H4 (cell line): ENCODE measurements at regions not wholly inside any gene's neighbourhood (a gene's known extent, or its start where the extent isn't known, plus 50 kb on each side); places are given as distances from the start of the nearest gene placed in this dataset.

Experiments used
- DNase-seq: peaks from one replicate; pipeline ENCODE4 v3.0.0-alpha.2; 2015; ENCODE audit warnings: low spot score

DNA sequence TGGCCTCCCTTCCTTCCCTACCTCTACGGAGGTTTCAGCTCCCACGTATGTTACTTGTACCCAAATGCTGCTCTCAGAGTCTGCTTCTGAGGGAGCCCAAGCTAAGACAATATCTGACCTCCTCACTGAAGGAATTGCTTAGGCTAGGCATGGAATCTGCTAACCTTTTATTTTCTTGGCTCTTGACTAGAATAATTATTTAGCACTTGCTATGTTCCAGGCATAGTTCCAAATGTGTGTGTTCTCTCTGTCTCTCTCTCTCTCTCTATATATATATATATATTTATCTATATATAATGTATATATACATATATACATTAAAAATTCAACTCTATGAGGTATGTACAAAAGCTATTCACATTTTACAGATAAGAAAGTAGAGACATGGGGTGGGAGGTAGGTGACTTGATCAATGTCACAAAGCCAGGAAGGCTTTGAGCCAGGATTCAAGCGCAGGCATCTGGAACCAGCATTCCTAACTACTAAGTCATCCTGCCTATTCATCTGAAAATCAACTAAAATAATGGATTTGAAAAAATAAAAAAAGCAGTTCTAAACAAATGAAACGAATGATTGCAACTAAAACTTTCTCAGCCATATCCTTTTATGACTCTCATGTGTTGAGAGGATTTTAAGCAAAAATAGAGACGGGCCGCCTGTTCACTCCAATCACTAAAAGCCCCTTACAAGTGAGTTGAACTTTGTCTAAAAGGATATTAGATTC, 189.7 kb upstream of the JAG1 start:
- peak; percentile 42 for DNase-seq

DNA sequence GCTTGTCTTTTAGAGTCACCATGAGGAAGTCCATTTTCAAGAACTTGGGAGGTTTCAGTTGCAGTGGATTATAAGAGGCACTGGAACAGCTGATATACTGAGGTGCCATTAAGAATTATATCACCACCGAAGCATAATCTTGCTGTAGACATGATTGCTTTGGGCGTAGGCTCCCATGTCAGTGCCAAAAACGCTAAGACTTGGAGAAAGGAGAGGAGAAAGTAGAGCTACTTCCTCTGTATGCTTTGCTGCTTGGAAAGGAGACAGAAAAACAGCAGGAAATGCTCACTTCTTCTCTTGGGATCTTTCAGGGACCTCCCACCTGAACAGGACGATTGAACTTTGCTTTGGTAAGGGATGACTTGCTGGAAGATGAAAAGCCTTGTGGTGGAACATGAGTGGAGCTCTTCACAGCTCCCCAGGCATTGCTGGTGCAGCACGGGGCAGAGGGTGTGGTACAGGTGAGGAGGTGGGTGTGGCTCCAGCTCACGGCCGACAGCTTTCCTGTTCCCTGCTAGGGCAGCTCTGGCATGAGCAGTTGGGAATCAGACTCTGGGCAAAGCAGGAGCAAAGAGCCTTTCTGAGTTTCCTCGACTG, 190.4 kb upstream of the JAG1 start:
- peak; percentile 9 for DNase-seq

DNA sequence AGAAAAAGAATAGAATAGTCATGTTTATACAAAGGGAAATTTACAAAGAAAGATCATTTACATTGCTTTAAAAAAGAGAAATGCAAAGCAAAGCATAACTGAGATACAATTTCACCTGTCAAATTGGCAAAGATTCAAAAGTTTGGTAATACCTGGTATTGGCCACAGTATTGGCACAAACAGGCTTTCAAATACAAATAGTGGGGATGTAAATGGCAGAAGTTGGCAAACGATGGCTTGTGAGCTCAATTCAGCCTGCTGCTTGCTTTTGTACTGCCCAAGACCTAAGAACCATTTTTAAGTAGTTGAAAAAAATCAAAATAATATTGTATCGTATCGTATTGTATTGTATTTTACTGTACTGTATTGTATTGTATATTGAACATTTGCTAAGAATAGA, 194.5 kb upstream of the JAG1 start:
- no peak for DNase-seq

DNA sequence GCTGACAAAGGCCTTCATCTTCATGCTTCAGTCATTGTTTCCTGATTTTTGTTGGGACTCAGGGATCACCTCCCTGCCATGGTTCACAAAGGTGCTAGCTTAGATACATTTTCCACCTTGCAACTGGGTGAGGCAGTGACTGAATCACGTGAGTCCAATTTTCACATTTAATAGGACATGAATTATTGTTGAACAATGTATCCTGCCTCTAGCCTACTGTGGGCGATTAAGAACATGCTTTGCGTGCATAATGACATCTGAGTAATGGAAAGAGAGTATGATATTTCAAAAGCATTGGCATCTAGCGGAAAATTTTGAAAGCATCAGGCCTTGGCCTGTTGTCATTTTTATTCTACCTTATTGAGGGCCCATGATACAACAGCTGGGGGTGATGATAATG, 199.2 kb upstream of the JAG1 start:
- no peak for DNase-seq

DNA sequence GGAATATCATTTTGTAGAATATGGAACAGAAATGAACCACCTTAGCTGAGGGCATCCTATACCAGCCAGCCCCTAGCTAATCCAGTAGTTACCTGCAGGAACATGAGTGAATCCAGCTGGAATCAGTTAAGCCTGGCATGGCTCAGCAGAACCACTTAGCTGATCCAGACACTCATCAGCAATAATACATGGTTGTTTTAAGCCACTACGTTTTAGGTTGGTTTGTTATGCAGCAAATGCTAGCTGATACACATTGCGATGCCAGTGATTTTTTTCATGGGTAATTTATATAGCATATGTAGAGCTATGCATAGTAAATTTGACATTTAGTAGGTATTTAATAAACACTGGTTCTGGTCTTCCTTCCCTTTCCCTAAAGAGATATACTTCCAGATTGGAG, 201.9 kb upstream of the JAG1 start:
- DNase-seq: no peak

DNA sequence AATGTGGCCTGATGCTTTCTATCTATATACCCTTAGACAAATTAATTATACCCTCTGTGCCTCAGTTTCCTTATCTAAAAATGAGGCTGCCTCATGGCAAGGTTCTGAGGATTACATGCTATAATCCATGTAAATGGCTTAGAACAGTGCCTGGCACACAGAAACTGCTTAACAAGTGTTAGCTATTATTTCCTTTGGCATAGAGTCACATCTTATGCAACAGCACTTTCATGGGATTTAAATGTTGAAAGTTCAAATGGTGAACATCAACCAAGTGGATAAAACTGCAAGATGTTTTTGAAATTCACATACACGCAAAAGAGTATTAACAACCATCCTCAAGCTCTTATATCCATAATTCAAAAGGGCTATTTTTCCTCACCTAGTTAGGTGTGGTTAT, 202.8 kb upstream of the JAG1 start:
- no peak for DNase-seq

DNA sequence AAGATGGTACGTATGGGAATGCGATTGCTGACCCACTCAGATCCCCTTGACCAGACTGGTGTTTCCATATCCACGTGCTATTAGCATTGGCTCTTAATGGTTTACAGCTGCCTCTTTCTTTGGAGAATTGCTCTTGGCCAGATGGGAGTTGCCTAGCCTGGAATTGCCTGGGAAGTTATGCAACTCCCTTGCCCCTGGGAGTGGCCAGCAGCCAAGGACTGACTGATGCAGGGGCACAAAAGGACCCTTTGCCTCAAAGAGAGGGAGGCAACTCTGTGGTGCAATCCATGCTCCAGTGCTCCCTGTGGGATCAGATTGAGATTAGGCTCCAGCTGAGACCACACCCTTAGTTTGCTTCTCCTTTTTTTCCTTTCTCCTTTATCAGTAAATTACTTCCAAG, 203.5 kb upstream of the JAG1 start:
- DNase-seq: no peak

DNA sequence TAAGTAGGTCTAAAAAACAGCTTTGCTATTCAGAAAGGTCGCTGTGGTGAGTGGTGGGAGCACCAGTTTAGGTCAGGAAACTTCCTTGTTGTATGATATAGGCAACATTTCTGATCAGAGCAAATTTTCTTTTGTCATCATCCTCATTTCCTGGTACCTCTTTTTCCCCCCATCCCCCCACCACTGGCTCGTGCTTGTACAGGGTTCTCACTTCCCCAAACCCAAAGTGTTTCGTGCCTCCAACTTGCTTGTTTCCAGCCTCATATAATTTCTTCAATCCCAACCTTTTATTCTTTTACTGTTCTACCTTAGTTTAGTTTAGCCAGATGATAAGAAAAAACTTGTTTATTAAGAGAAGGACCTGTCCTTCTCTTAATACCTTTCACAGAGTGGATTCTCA, 209.4 kb upstream of the JAG1 start:
- DNase-seq: no peak

DNA sequence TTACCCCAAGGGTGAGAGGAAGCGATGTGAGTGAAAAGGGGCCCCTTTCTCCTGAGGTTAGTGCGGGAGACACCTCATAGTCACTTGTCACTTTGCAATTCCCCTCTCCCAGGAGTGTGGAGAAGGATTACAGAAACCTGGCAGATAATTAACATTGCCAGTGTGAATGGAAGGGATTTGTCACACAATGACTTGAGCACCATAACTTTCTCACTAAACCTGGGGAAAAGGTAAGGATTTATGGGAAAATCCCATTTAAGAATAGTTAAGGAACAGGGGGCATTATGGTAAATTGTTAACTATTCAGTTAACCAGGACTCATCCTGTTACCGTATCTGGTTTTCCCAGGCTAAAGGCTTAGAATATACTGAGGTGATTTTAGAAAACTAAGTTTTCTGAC, 219.5 kb upstream of the JAG1 start:
- no peak for DNase-seq

DNA sequence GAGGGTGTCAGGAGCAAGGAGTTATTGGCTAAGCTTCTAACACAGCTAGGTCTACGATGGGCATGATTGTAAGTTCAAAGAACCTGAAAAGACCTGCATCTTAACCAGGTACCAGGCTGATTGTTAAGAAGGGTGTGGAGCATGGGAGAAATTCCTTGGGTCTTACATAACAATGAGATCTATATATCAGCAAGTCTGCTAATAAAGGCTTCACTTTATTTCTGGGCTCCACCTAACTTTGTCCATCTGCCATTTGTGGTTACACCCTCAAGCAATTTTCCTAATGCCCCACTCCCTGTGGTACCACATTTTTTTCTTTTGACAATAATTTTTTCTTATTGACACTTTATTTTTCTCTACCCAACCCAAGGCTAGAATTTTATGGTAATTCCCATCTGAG, 223.5 kb upstream of the JAG1 start:
- DNase-seq: no peak

DNA sequence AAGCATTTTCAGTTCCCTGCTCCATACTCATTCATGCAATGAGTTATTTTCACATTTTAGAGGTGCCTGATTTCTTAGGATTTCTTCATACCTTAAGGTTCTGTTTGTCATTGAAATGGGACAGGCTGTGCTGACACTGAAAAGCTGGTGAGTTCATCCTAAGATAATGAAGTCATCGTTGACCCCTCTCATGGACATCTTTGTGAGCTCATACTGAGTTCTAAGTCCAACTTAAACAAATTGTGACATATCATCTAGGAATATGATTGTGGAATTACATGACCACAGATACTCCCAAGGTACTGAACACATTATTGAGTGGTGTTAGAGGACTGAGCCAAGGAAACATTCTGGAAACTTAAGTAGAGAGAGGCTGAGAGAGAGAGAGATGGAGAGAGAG, 224.8 kb upstream of the JAG1 start:
- no peak for DNase-seq

DNA sequence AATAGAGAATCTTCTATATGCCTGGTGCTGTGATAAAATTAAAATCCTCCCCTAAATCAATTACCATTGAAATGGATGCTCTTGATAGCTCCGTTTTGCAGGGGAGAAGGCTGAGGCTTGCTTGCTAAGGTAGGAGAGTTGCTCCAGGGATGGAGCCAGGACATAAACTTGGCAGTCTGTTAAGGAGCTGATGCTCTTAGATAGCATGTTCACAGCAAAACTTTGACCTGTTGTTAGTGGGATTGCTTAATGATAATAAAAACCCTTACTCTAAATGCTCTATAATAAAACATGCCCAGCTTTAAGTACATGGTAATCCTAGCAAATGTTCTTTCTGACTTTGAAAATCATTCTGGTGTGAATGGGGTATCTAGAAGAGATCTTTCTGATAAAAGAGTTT, 228.4 kb upstream of the JAG1 start:
- DNase-seq: no peak

DNA sequence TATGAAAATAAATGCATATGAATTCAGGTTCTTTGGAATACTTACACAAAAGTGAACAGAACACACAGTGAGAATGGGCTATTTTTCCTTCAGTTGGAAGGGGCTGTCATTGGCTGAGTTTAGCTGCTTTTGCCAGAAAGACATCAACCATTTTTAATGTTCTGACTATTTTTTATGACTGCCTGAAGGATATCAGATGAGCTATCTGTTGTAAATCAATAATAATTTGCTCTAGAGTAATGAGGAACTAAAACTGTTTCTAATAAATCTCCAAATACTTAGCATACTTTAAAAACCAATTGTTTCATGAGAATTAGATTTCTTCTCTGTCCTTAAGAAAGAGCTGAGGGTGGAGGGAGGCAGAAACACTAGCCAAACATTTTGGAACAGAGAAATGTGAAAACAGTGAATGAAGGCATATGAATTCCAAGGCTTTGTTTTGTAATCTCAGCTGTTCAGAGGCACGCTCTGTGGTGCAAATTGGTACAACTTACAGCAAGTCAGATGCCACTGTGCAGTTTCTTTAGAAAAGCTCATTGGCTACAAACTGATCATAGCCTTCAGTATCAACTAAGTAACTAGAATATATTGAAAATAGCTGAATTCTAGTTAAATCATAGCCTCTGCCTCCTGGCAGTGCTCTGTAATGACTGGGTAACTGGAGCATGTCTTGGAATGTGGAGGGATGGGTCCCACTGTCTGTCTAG, 228.9 kb upstream of the JAG1 start:
- no peak for DNase-seq

DNA sequence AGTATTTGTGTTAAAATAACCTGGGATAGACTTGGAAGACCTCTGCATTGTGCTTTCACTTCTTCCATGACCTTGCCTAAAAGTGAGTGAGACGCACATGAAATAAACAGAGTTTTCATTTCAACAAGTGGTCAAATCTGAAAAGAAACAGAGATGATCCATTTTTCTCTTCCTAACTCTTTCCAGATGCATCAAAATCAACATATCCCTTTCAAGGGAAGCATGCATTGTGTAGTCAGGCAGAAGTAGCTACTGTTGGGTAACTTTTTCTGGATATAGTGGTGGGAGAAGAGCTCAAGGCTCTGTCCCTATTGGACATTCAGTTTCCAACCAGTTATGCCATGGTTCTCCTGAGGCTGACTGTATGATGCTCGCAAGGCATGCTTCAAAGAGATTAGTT, 233.0 kb upstream of the JAG1 start:
- DNase-seq: no peak

DNA sequence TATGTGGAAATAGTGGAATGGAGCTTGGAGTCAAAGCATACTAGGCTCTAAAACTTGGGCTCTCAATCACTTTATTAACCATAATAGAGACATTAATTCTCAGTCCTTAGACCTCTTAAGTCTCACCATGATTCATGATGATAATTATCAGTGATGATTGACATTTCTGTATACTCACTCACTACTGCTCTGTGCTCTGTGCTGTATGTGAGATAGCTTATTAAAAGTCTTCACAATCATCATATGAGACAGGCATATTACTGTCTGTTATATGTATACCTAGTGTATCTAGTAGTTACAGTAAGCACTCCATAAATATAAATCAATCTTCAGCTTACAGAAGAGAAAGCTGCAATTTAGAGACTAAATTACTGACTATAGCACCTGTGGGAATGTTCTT, 236.0 kb upstream of the JAG1 start:
- no peak for DNase-seq

DNA sequence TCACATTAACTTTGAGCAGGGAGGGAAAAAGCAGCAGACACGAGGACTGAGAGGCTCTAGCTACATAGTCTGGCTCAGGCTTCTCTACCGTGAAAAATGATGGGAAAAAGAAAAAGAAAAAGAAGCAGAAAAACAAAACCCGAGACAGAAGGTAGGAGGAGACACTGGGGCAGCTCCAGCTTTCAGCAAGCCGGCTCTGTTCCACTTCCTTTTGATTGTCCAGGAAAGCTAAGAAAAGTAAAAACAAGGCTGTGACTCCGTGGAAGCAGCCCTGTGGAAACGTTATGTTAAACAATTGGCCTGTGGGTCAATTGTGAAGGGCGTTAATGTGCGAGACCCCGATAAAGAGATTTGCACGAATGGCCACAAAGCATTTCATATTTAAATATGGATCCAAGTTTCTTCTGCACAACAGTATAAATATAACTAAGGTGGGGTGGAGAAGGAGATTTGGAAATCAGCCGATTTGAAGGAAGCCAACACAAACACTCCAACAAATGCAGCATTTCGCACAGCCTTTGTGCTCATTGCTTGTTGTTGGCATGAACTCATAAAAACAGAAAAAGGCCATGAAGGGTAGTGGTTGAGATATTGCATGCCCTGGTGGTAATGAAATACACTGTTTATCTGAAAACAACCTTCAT, 236.9 kb upstream of the JAG1 start:
- no peak for DNase-seq

DNA sequence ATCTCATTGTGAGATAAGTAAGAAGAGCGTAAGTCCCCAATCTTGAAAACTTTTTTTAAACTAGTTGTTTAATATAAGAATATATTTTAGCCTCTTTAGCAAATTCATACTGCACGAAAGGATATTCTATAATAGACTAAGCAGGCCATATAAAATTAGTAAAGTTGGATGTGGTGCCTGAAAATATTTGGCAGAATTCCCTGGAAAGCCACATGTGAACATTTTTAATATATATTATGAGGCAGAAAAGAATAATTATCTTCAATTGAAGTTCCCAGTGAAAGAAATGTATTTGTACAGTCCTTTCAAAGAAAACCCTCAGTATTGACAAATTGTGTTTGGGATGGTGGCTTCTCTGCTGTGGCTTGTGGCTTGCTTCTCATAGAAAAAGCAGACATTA, 237.5 kb upstream of the JAG1 start:
- no peak for DNase-seq

DNA sequence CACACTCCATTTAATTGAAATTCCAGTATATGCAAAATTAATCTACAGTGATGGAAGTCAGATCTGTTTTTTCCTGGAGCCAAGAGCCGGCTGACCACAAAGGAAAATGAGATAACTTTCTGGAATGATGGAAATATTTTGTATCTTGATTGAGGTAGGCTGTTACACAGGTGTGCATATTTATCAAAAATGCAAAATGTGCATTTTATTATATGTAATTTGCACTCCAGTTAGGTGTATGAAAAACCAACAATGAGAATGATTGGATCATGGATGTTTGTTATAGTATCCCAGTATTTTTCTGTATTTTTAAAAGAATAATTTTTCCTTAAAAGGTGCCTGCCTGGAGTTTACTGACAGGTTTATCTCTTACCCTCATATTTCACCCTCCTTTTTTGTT, 242.0 kb upstream of the JAG1 start:
- no peak for DNase-seq

DNA sequence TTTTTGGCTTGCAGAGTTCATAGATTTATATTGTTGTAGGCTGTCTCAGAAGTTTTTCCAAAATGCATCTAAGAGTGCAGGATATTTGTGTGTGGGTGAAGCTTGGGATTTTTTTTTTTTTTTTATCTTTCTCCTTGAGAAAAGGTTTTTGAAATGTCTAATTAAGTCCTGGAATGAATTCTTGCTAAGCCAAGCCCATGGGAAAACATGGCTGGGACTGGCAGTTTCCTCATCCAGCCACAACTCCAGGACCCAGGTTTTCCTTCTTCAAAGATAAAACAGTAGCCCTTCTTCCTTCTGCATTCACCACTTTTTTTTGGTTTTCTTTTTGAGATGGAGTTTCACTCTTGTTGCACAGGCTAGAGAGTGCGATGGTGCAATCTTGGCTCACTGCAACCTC, 242.5 kb upstream of the JAG1 start:
- no peak for DNase-seq

DNA sequence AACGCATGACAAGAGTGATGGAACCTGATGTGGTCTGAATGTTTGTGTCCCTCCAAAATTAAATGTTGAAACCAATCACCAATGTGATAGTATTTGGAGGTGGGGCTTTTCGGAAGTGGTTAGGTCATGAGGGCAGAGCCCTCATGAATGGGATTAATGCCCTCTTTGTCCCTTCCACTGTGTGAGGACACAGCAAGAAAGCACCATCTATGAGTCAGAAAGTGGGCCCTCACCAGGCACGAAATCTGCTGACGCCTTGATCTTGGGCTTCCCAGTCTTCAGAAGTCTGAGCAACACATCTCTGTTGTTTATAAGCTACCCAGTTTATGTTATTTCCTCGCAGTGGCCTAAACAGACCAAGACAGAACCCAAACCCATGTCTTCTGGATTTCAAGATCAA, 244.0 kb upstream of the JAG1 start:
- no peak for DNase-seq

DNA sequence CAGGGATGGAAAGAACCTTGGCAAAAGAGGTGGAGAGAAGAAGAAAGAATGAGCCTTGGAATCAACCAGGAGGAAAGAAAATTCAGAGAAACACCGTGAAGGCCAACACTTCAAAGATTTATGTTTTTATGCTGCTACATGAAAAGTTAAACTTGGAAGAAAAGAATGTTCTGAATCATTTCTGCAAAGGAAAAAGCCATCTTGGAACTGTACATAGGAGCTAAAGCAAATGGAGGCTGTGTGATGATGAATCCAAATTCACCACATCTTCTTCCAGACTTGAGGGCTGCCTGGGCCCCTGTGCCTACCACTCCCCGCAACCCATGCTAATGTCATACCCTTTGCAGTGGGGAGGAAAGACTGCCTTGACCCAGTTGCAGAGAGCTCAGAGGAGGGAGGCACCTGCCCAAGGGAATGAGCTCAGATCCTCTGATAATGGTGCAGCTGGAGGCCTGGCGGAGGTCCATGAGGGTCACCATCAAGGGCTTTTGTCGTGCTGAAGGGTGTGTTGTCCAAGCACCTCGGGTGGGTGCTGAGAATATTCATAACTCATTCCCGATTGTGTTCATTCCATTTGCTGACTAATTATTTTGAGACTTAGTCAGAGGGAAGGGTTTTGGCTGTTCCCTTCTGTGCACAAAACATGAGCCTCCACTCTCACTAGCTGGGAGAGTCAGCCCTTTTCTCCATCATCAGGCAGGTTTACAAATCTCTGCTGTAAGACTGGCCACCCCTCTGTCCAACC, 245.8 kb upstream of the JAG1 start:
- no peak for DNase-seq

DNA sequence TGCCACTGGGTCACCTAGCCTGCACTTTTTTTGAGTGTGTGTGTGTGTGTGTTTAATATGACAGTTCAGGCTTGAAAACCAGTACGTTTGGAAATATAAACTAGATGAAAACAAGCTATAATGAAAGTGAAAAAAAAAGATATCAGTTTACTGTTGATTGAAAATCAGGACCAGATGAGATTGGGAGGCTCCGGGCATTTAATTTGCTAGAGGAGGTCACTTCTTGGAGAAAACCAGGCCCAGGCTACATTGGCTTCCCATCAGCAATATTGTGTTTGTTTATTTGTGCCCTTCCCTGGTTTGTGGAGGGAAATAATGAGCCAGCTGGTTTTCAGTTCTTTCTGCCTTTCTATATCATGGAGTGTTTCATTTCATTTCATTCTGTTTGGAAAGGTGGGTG, 246.6 kb upstream of the JAG1 start:
- no peak for DNase-seq
